ENCODE measurements at regions not wholly inside any gene's neighbourhood (a gene's known extent, or its start where the extent isn't known, plus 50 kb on each side); places are given as distances from the start of the nearest gene placed in this dataset.

DNA sequence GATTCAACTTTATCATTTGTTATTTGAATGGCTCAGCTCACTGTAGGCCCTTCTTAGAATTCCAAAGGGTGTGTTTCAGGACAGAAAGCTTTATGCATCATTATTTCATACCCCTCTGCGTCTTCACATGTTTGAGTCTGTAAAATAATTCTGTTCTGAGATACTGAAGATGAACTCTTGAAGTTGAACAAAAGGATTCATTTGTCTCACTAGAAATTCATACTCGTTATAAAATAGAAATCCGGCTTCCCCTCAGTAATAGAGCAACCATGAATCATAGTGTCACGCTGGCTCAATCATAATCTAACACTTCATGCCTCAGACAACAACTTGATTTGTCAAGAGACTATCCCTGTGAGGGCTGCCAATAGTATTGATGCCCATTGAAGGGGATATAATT, 1015.4 kb upstream of the SEMA6D start:
- ATAC-seq (replicated peaks; ENCODE audit: extremely low read depth, poor library complexity, severe bottlenecking): no peak
- Mint-ChIP-seq H3K36me3 (ENCODE audit: insufficient read depth) (no peaks in the 10 kb centered on the region), H3K4me3 (no peak overlapping the region), H3K4me1 (no peaks in the 10 kb centered on the region), H3K9me3 (peaks cover 22% of the 10 kb centered on the region), H3K27me3 (no peaks in the 10 kb centered on the region), H3K27ac (ENCODE audit: low read depth) (no peak overlapping the region)
- DNase-seq (ENCODE audit: low spot score in 2 of 2): no peak

DNA sequence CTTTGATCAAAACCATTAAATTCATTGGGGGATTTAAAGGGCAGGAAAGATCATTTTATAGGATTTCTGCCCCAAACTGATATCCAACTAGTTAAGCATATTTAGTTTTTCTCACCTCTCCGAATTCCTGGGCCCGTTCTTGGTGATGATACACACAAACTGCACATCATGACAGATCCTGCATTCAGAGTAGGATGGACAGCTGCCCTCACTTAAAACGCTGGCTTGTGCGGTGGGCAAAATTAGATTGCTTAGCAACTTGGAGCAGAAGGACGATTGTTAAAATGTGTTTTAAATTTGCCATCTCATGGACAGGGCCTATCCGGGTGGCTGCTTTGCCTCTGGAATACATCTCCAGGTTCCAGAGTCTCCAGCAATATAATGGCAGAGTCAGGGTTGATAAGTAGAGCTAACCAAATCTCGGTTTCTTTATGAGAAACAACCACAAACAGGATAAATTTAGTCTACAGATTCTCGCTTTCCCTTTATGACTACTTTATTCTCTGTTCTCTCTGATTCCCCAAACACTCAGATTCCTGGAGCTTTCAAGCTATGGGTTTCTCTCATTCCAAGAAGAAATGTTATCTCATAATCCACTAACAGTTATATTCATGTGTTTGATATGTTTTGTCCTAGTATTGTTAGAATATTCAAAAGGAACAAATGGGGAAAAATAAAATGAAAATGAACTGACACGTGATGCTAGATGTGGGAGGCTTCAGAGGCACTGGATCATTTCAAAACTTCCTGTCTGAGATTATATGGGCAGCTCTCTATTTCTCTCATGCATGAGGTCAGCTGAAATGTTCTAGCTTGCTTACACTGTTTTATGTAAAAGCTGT, 1014.1 kb upstream of the SEMA6D start:
- no peaks in the 10 kb centered on the region for H3K4me1 Mint-ChIP-seq
- no peaks in the 10 kb centered on the region for H3K27me3 Mint-ChIP-seq
- no peaks in the 10 kb centered on the region for H3K36me3 Mint-ChIP-seq (ENCODE audit: insufficient read depth)
- no peak for ATAC-seq (replicated peaks; ENCODE audit: extremely low read depth, poor library complexity, severe bottlenecking)
- no peak for DNase-seq (ENCODE audit: low spot score in 2 of 2)
- peaks cover 27% of the 10 kb centered on the region for H3K9me3 Mint-ChIP-seq
- no peak overlapping the region for H3K27ac Mint-ChIP-seq (ENCODE audit: low read depth)
- no peak overlapping the region for H3K4me3 Mint-ChIP-seq

DNA sequence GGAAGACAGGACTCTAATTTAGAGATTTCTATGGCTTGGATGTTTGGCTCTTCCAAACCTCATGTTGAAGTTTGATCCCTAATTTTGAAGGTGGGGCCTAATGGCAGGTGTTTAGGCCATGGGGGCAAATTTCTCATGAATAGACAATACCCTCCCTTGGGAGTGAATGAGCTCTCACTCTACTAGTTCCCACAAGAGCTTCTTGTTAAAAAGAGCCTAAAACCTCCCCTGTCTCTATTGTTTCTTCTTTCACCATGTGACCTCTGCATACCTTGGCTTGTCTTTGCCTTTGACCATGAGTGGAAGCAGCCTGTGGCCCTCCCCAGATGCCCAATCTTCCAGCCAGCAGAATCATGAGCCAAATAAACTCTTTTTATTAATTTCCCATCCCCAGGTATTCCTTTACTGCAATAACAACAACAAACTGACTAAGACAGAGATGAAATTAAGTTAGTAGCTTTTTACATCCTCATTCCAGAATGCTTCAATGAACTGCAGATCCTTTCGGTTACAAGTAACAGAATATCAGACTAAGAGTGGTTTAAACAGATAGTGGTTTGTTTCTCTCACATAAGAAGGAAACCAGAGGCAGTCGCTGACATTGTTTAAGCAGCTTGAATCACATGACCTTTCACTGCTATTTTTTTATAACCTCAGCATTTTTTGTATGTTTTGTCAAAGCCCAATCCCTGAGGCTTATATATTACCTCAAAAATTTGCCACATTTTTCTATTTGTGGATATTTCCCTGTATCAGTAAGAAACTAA, 1013.3 kb upstream of the SEMA6D start:
- no peak overlapping the region for H3K27ac Mint-ChIP-seq (ENCODE audit: low read depth)
- H3K27me3 Mint-ChIP-seq: no peaks in the 10 kb centered on the region
- H3K36me3 Mint-ChIP-seq (ENCODE audit: insufficient read depth): no peaks in the 10 kb centered on the region
- no peak for ATAC-seq (replicated peaks; ENCODE audit: extremely low read depth, poor library complexity, severe bottlenecking)
- H3K4me3 Mint-ChIP-seq: no peak overlapping the region
- H3K4me1 Mint-ChIP-seq: no peaks in the 10 kb centered on the region
- DNase-seq (ENCODE audit: low spot score in 2 of 2): no peak
- peaks cover 32% of the 10 kb centered on the region for H3K9me3 Mint-ChIP-seq

DNA sequence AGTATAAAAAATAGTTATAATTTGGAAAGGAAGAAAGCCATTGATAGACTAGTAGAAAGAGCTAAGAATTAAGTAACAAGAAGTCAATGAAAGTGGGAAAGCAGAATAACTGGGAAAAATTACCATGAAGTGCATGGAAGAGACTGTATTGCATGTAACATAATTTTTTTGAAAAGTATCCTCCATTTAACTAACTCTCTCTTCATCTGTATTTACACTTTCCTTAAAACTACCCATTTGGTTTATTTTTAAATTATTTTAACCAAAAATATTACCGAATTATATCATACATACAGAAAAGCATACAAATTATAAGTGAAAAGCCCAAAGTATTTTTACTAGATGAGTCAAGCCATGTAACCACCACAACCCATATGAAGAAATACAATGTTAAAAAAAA, 1009.9 kb upstream of the SEMA6D start:
- DNase-seq (ENCODE audit: low spot score in 2 of 2) (no peak), ATAC-seq (replicated peaks; ENCODE audit: extremely low read depth, poor library complexity, severe bottlenecking) (no peak)
- Mint-ChIP-seq H3K4me3 (no peak overlapping the region), H3K4me1 (no peaks in the 10 kb centered on the region), H3K27ac (ENCODE audit: low read depth) (no peak overlapping the region), H3K27me3 (no peaks in the 10 kb centered on the region), H3K36me3 (ENCODE audit: insufficient read depth) (no peaks in the 10 kb centered on the region), H3K9me3 (peaks cover 32% of the 10 kb centered on the region)

DNA sequence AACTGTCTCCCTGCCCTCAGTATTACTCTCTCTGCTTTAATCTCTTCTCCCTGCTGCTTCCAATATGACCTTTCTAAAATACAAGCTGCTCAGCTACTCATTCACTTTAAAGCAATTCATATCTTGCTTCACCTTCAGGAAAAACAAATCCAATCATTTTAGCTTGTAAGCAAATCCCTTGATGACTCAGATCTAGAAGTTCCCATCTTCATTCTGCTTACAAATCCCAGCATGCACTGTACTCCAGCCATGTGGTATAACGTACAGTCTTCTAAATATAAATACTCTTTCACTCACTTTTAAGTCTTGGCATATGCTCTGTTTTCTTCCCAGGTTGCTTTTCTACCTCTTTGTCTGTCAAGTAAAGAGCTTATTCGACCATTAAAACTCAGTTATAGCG, 1009.1 kb upstream of the SEMA6D start:
- Mint-ChIP-seq H3K4me1 (no peaks in the 10 kb centered on the region), H3K4me3 (no peak overlapping the region), H3K9me3 (peaks cover 36% of the 10 kb centered on the region), H3K36me3 (ENCODE audit: insufficient read depth) (no peaks in the 10 kb centered on the region), H3K27ac (ENCODE audit: low read depth) (no peak overlapping the region), H3K27me3 (no peaks in the 10 kb centered on the region)
- DNase-seq (ENCODE audit: low spot score in 2 of 2): no peak
- ATAC-seq (replicated peaks; ENCODE audit: extremely low read depth, poor library complexity, severe bottlenecking): no peak

DNA sequence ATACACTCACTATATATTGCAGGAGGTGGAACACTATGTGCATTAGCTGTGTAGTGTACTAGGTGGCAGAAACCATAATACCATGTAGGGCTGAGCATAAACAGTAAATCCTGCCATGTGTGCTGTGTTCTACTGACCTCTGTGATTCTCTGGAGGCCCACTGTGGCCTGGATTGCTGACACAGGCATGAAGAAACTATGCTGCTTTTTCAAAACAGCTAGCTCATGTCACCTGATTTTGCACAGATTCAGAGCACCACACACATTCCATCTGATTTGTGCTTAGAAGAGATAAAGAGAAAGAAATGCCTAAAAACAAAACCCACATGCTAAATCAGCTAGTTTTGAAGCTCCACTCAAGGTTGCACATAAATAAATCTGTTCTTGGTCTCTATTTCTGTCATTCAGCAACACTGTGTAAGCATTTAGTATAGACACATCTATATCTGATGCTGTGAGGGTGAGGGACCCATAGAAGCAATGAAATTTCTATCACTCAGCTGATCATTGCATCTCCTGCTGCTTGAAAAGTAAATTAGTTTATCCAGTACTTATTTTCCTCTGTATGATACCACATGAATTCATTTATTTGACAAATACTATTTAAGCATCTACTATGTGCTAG, 1007.7 kb upstream of the SEMA6D start:
- Mint-ChIP-seq H3K27ac (ENCODE audit: low read depth) (no peak overlapping the region), H3K27me3 (no peaks in the 10 kb centered on the region), H3K9me3 (peaks cover 36% of the 10 kb centered on the region), H3K4me3 (no peak overlapping the region), H3K4me1 (no peaks in the 10 kb centered on the region), H3K36me3 (ENCODE audit: insufficient read depth) (no peaks in the 10 kb centered on the region)
- DNase-seq (ENCODE audit: low spot score in 2 of 2) (no peak), ATAC-seq (replicated peaks; ENCODE audit: extremely low read depth, poor library complexity, severe bottlenecking) (no peak)

DNA sequence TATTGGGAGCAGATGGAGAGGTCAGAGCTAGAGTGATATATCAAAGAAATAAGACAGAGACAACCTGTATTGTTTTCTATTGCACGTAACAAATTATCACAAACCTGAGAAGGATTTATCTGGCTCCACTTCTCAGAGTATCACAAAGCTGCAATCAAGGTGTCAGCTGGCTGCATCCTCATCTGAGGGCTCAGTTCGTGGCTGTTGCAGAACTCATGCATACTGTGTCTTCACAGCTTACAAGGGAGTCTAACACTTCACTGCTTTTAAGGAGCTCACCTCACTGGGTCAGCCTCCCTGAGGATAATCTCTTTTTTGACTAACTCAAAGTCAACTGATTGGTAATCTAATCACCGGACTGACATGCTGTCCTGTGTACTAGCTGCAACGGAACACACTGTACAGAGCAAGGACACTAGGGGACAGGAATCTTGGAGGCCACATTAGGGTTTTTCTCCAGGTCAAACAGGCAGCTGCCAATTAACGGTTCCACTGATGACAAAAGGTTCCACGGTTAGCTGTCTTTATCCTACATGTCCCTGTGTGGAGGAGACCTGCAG, 1006.8 kb upstream of the SEMA6D start:
- ATAC-seq (replicated peaks; ENCODE audit: extremely low read depth, poor library complexity, severe bottlenecking) (no peak), DNase-seq (ENCODE audit: low spot score in 2 of 2) (no peak)
- Mint-ChIP-seq H3K4me1 (no peaks in the 10 kb centered on the region), H3K27me3 (no peaks in the 10 kb centered on the region), H3K36me3 (ENCODE audit: insufficient read depth) (no peaks in the 10 kb centered on the region), H3K9me3 (peaks cover 32% of the 10 kb centered on the region), H3K4me3 (no peak overlapping the region), H3K27ac (ENCODE audit: low read depth) (no peak overlapping the region)

DNA sequence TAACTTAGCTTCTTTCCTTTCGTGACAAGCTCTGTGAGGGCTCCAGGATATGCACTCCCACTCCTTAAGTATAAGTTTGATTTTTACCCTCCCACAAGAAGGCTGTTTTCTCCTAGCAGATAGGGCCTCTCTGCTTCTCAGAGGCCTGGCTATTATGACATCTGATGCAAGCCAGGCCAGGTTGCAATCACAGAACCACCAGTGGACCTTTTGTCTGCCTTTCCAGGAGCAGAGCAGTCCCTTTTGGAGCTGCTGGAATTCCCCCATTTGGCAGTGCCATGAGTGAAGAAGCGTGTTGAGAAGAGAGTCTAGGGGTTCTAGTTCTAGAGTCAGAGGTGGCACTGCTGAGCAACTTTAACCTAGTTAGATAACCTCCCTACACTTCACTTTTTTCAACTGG, 1004.3 kb upstream of the SEMA6D start:
- Mint-ChIP-seq H3K27me3 (no peaks in the 10 kb centered on the region), H3K4me1 (no peaks in the 10 kb centered on the region), H3K4me3 (no peak overlapping the region), H3K27ac (ENCODE audit: low read depth) (no peak overlapping the region), H3K36me3 (ENCODE audit: insufficient read depth) (peaks cover 2% of the 10 kb centered on the region), H3K9me3 (peaks cover 27% of the 10 kb centered on the region)
- DNase-seq (ENCODE audit: low spot score in 2 of 2): no peak
- ATAC-seq (replicated peaks; ENCODE audit: extremely low read depth, poor library complexity, severe bottlenecking): no peak

DNA sequence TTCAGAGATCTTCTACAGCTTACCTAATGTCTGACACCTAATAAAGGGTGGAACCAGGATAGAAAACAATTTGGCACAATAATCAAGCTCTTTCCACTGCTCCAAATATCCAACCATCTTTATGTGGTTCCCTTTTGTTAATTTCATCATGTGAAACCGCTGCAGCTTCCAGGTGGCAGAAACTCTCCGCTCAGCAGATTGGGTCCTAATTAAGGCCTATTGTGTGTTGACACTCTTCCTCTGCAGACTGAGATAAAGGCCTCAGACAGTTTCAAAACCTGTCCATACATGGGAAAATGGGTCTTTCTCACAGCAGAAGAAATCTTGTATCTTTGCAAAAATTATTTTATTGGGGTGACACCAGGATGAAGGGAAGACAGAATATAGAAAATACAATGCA, 1002.4 kb upstream of the SEMA6D start:
- ATAC-seq (replicated peaks; ENCODE audit: extremely low read depth, poor library complexity, severe bottlenecking): no peak
- peaks cover 19% of the 10 kb centered on the region for H3K9me3 Mint-ChIP-seq
- H3K27ac Mint-ChIP-seq (ENCODE audit: low read depth): no peak overlapping the region
- no peak overlapping the region for H3K4me3 Mint-ChIP-seq
- no peaks in the 10 kb centered on the region for H3K4me1 Mint-ChIP-seq
- peaks cover 2% of the 10 kb centered on the region for H3K36me3 Mint-ChIP-seq (ENCODE audit: insufficient read depth)
- DNase-seq (ENCODE audit: low spot score in 2 of 2): no peak
- H3K27me3 Mint-ChIP-seq: no peaks in the 10 kb centered on the region

DNA sequence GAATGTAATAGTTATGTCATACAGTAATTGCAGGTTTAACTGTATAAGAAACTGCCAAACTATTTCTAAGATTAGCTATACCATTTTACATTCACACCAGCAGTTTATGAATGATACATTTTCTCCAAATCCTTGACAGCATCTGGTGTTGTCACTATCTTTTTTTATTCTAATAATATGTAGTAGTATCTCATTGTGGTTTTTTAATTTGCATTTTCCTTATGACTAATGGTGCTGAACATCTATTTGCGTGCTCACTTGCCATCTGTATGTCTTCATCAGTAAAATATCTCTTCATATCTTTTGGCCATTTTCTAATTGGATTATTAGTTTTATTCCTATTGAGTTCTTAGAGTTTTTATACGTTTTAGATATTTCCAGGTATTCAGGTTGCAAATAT, 994.0 kb upstream of the SEMA6D start:
- Mint-ChIP-seq H3K9me3 (peaks cover 22% of the 10 kb centered on the region), H3K27ac (ENCODE audit: low read depth) (no peak overlapping the region), H3K4me3 (no peak overlapping the region), H3K36me3 (ENCODE audit: insufficient read depth) (no peaks in the 10 kb centered on the region), H3K27me3 (no peaks in the 10 kb centered on the region), H3K4me1 (no peaks in the 10 kb centered on the region)
- no peak for DNase-seq (ENCODE audit: low spot score in 2 of 2)
- ATAC-seq (replicated peaks; ENCODE audit: extremely low read depth, poor library complexity, severe bottlenecking): no peak

DNA sequence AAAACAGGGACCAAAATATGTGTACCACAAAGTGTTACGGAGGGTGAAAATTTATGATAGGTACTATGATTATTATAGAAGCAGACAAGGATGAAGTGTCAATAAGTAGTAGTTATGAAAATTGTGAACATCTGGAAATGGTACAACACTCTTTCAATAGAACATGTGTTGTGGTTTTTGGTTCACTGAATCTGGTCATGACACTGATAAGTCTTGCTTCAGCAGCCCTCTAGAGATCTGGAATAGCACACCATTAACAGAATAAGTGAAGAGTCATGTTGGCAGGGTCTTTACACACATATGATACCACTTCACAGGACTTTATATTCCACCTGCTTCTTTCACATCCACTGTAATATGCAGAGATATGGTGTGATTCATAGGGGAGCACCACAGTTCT, 985.2 kb upstream of the SEMA6D start:
- no peaks in the 10 kb centered on the region for H3K36me3 Mint-ChIP-seq (ENCODE audit: insufficient read depth)
- DNase-seq (ENCODE audit: low spot score in 2 of 2): no peak
- no peak for ATAC-seq (replicated peaks; ENCODE audit: extremely low read depth, poor library complexity, severe bottlenecking)
- H3K9me3 Mint-ChIP-seq: peaks cover 13% of the 10 kb centered on the region
- no peak overlapping the region for H3K27ac Mint-ChIP-seq (ENCODE audit: low read depth)
- H3K4me1 Mint-ChIP-seq: no peaks in the 10 kb centered on the region
- no peaks in the 10 kb centered on the region for H3K27me3 Mint-ChIP-seq
- H3K4me3 Mint-ChIP-seq: no peak overlapping the region

DNA sequence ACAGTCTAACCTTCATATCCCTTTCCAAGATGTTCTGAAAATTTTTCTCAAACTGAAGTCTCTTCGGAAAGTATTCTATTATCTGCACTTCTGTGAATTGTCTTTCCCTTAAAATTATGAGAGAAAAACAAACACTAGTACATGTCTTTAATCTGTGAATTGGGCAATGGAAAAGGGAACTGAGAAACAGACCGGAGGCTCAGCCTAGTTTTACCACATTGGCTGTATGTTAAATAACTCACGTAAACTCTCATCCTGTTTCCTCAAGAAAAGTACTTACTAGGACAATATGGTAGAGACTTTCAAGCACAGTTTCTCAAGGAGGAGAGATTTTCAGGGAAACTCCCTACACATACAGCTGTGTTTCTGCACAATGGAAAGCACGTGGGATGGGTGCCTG, 982.2 kb upstream of the SEMA6D start:
- no peaks in the 10 kb centered on the region for H3K27me3 Mint-ChIP-seq
- H3K4me1 Mint-ChIP-seq: no peaks in the 10 kb centered on the region
- no peak overlapping the region for H3K4me3 Mint-ChIP-seq
- no peak for ATAC-seq (replicated peaks; ENCODE audit: extremely low read depth, poor library complexity, severe bottlenecking)
- DNase-seq (ENCODE audit: low spot score in 2 of 2): no peak
- no peak overlapping the region for H3K27ac Mint-ChIP-seq (ENCODE audit: low read depth)
- H3K9me3 Mint-ChIP-seq: no peaks in the 10 kb centered on the region
- H3K36me3 Mint-ChIP-seq (ENCODE audit: insufficient read depth): no peaks in the 10 kb centered on the region

Measured in central memory CD8-positive, alpha-beta T cell (primary cell).